ACHN (cell line): ENCODE measurements at regions not wholly inside any gene's neighbourhood (a gene's known extent, or its start where the extent isn't known, plus 50 kb on each side); places are given as distances from the start of the nearest gene placed in this dataset.
"Not testable (repeated sequence)": the region's sequence is repeated elsewhere in the genome, so short reads cannot be mapped to it uniquely, and the experiment has no call there.

Source experiments
- DNase-seq: peaks from one replicate; pipeline ENCODE4 v3.0.0-alpha.2; 2015
- in situ Hi-C: cut with HindIII; loops from 2 replicates; pipeline ENCODE4 v1.10.0; 2017; ENCODE audit warnings: low sequenced_read_pairs, low pct_ligation_motif_present, low pct_unique_long_range_greater_than_20kb

DNA sequence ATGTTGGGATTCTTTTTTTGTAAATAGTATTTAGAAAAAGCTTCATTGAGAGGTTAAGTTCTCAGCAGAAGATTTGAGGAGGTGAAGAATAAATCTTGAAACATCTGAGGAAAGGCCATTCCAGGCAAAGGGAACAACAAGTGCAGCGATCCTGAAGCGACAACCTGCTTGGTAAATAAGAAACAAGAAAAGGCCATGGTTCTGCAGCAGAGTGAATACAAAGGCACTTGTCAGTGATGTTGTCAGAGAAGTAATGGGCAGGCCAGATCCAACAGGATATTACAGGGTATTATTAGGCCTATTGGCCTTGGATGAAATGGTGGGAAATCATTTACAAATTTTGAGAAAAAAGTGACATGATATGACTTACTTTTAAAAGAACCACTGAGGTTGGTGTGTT, 960.0 kb downstream of the PLA2G4A start:
- in situ Hi-C loops: no loop called here
- no peak for DNase-seq

DNA sequence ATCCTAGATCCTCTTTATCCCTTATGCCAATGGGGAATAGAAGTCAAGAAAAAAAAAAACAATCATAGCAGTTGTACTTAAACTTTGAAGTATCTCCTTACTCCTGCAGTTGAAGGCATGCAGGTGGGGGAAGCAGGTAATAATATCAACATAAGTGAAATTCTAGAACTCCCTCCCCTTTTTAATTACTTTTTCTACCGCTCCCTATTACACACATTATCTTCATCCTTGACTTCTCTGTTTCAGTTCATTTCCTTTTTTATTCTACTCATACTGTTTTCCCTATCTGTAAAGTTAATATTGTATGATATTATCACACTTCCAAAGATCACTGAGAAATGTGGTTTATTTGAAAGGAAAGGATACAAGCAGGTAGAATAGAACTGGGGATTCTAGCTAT, 962.0 kb downstream of the PLA2G4A start:
- DNase-seq: no peak
- in situ Hi-C loops: no loop called here

DNA sequence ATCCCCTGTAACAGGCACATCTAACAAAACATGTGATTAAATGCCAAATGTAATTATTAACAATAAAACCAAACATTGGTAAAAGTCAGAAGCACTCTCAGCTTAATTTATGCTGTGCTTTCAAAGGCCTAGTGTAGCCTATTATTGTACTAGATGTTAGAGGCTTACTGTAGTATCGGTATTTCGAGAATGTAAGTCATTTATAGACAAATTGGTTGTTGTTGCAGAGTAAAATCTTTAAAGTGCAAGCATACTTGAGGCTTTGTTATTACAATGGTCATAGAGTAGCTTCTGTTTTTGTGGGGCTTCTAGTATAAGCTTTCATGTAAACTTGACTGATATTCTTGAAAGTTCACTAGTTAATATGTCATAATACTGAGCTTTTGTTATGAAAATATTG, 965.8 kb downstream of the PLA2G4A start:
- in situ Hi-C loops: no loop called here
- no peak for DNase-seq

DNA sequence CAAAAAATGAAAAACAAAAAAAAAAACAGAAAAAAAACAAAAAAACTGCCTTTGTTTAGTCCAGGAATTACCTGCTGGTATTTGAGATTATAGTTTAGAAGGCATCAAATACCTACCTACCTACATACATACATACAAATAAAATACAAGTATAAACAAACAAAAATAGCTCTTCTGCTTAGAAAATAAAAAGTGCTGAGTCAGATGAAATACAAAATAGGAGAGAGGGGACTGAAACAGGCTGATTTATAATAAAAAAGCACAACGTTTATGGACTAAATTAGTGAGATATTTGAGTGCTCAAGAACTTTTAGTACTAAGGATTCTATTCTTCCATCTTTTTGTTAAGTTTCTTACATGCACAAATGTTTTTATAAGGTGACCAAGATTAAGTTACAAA, 980.8 kb downstream of the PLA2G4A start:
- in situ Hi-C loops: no loop called here
- no peak for DNase-seq

DNA sequence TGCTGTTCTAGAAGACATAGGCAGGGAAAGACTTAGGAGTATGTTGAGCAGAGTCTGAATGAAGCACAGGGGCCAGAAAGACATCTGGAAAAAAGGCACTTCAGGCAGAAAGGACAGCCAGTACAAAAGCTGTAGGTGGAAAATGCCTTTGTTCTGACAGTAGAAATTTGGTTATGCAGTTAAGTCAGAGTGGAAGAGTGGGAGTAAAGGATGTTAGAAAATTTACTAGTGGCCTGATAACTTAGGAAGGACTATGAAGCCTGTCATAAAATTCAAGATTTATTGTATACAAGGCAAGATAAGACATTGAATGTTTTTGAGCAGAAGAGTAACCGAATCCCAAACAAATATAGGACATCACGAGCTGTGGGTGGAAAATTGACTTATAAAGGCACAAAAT, 987.9 kb downstream of the PLA2G4A start:
- DNase-seq: no peak
- in situ Hi-C loops: no loop called here

DNA sequence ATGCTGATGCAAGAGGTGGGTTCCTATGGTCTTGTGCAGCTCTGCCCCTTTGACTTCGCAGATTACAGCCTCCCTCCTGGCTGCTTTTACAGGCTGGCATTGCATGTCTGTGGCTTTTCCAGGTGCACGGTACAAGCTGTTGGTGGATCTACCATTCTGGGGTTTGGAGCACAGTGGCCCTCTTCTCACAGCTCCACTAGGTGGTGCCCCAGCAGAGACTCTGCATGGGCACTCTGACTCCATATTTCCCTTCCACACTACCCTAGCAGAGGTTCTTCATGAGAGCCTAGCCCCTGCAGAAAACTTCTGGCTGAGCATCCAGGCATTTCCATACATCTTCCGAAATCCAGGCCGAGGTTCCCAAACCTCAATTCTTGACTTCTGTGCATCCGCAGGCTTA, 989.0 kb downstream of the PLA2G4A start:
- no peak for DNase-seq
- in situ Hi-C loops: no loop called here

DNA sequence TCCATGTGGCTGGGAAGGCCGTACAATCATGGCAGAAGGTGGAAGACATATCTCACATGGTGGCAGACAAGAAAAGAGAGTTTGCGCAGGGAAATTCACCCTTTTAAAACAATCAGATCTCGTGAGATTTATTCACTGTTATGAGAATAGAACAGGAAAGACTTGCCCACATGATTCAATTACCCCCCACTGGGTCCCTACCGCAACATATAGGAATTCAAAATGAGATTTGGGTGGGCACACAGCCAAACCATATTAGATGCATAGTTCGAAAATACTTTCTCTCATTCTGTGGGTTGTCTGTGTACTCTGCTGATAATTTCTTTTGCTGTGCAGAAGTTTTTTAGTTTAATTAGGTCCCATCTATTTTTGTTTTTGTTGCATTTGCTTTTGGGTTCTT, 990.3 kb downstream of the PLA2G4A start:
- DNase-seq: no peak
- in situ Hi-C loops: no loop called here

DNA sequence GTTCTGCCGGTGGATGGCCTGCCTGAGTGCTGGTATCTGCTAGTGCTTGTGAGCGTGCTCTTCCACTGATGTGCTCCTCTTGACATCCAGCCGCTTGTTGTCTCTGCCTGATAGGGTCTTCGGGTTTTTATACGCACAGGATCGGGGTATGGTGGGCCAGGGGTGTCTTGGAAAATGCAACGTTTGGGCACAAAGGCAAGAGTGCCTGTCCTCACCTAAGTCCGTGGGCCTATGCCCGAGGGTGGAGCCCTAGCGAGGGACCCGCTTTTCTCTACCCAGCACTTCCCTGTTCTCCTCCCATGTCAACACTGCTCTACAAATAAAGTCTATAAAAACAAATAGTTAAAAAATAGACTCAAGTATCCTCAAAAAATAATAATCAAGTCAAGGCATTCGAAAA, 1007.8 kb downstream of the PLA2G4A start:
- DNase-seq: no peak
- in situ Hi-C loops: no loop called here

DNA sequence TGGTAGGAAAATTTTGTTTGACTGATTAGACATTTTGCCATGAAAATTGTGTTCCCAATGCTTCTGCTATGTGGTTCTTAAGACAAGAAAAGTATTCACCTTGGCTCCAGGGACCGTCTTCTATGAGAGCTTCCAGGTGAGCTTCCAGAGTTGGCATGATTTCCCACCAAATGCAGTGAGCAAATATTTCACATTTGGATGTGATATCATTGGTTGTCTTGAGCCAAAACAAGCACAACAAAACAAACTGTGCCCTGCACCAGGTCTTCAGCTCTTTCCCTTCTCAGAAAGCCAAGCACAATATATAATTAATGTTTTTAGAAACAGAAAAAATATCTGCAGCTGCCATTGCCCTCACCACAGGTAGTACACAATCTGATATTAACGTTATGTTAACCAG, 1009.0 kb downstream of the PLA2G4A start:
- no peak for DNase-seq
- in situ Hi-C loops: no loop called here

DNA sequence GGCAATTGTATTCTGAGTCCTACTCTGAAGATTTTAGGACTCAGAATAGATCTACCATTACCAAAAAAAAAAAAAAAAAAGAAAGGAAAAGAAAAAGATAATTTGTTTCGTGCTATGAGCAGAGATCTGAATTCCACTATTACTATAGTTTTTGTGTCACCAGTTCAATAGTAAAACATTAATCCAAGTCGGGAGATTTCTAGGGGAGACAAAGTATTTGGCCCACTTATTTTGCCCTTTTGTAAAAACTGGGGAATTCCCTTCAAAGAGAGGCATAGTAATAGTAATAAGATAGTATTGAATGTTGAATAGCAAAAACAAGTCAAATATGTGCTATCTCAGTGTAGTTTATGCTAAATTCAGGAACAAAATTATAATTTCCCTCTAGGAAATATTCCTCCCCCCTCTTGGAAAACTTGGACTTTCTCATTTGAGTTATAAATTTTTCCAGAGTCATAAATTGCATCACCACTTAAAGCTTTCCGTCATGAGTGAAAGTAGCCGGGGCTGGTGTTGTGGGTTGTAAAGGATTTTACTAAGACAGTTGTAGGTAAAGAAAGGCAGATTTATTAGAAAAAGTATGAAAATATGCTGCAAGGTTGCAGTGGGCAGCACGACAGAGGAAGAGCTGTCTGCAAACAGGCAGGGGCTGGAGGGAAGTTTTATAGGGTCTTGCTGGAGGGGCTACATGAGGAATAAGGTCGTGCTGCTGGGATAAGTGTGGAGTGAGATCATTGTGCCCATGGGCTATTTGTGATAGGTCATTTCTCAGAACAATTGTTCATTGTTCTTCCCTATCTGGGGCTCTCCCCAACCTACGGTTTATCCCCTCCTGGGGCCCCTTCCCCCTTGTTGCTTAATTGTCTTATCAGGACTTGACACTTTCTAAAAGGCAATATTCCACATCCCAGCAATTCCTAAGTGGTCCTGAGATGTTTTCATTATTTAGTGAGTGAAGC, 1009.9 kb downstream of the PLA2G4A start:
- in situ Hi-C loops: no loop called here
- no peak for DNase-seq

DNA sequence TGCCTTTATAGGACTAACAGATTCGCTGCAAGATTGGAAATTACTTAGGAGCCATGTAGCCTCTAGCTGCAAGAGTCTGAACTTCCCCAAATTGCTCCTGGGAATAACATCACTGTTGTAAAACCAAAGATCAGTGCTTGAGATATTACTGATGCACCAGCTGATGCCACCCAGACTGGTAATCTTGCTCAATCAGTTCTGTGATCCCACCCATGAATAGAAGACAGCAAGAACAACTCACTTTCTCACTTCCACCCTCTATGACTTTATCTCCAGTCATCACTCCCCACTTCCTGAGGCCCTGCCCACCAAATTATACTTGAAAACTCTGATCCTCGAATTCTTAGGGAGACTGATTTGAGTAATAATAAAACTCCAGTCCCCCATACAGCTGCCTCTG, 1011.1 kb downstream of the PLA2G4A start:
- no peak for DNase-seq

DNA sequence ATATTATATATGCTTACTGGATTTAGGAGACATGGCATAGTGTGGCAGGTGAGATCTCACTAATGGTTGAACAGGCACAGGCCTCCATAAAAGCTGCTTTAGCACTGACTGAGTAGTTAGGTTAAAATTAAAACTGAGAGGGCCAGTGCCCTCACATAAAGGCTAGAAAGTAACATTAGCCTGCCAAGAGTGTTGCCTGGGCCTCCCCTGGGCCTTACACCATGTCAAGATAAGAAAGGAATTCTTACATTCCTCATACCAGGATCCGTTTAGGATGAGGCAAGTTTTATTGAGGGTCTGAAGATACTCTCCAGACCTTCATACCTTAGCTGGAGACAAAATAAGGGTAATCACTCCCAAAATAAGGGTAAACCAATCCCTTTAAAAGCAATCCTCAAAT, 1011.8 kb downstream of the PLA2G4A start:
- no peak for DNase-seq
- in situ Hi-C loops: no loop called here

More for the DNA sequence above, 1011.1 kb downstream of the PLA2G4A start:
- in situ Hi-C loops: no loop called here

DNA sequence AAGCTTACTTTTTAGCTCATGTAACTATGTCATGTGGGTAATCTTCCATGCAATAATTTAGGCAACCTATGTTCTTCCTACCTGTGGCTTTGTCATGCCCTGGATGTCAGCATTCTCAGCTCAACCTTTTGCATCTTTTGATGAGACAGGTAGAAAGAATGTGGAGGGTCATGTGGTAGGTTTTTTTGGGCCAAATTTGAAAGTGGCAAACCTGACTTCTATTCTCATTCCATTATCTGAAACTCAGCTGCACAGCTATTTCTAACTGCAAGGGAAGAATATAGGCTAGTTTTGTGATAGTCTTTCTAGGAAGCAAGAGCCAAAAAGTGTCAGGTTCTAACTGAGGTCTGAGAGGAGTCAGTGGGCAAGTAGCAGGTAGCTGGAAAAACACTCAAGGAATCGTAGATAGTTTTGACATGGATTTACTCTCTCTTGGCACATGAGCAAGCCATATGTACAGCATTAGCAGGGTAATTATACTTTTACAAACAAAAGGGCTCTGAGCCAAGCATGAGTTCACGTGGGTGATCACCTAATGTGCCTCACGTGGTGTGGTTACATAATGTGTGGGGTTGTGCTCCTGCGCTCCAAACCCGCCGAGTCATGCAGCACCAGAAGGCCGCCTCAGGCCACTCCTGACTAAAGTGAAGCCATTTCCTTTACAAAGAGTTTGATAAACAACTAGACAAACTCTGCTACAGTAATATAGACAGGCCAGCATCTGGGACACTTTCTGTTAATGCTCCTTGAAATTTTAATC, 1013.8 kb downstream of the PLA2G4A start:
- DNase-seq: peak; percentile 3
- in situ Hi-C loops: no loop called here

DNA sequence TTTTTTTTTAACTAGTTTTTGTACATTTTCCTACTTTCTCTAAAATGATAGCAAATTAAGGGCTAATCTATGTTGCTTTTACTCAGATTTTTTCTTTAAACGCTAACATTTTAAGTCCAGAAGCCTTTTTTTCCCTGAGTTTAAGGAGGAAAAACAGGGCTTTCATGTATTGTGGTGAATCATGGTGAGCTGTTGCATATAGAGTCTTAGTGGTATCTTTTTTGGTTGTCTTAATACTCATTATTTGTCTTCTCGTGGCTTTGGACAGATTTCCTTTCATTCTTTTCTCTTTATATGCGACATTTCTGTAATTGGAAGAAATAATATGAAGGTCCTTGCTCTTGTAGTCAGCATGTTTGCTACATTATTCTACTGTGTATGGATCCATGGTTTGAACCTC, 1015.6 kb downstream of the PLA2G4A start:
- no peak for DNase-seq
- in situ Hi-C loops: no loop called here

DNA sequence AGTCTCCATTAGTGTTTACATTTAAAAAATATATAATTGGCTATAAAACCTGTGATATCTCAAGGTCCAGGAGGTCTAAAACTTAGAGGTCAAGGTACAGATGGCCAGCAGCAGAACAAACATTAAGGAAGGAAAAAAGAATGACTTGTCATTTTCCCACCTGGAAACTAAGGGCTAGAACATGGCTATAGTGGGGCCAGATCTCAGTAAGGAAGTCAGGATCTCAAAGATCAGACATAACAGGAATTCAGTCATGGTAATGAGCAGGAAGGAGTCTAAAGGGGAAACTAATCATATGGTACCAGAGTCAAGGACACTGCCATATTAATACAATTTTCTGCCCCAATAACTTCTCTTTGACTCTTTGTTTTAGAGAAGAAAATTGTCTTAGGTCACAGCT, 1018.8 kb downstream of the PLA2G4A start:
- in situ Hi-C loops: no loop called here
- no peak for DNase-seq

DNA sequence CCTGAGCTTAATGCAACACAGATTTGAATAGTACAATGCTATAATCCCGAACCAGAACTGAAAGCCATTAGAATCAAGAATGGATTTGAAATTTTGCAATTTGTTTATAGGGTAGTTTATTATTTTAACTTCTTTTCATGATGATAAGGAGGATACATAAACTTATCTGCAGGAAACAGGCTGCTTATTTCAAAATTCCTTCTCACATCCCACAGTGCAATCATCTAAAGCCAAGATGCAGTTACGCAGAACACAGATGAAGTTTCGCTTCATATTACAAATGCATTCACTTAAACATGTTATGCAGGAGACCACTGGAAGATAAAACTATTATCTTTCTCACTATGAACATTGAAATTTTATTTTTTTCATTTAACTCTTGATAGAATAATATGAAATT, 1019.6 kb downstream of the PLA2G4A start:
- no peak for DNase-seq
- in situ Hi-C loops: no loop called here

DNA sequence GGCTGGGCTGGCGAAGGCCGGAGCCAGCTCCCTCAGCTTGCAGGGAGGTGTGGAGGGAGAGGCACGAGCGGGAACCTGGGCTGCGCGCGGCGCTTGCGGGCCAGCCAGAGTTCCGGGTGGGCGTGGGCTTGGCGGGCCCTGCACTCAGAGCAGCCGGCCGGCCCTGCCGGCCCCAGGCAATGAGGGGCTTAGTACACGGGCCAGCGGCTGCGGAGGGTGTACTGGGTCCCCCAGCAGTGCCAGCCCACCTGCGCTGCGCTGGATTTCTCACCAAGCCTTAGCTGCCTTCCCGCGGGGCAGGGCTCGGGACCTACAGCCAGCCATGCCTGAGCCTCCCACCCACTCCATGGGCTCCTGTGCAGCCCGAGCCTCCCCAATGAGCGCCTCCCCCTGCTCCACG, 1021.4 kb downstream of the PLA2G4A start:
- DNase-seq, in situ Hi-C loops: not testable (repeated sequence)

DNA sequence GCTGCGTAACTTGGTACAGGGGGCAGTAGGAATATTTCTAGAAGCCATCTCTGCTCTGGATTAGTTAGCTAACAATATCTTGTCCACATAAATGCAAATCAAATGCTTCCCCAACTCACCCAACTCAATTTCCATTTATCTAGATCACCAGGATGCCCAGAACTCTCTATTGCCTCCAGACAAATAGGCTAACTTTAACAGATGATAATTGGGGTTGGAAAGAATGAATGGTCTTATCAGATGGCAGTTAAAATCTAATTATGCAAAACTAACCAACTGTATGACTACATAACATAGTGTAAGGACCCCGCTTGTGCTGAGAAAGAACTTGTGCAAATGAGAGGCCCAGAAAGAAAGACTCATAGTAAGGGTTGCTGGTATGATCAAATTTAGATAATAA, 1024.8 kb downstream of the PLA2G4A start:
- in situ Hi-C loops: no loop called here
- no peak for DNase-seq

DNA sequence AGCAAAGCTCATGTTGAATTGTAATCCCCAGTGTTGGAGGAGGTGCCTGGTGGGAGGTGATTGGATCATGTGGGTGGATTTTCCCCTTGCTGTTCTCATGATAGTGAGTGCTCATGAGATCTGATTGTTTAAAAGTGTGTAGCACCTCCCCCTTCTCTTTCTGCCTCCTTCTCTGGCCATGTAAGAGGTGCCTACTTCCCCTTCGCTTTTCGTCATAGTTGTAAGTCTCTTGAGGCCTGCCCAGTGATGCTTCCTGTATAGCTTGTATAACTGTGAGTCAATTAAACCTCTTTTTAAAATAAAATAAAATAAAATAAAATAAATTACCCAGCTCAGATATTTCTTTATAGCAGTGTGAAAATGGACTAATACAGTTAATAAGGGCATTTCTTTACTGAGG, 1025.7 kb downstream of the PLA2G4A start:
- in situ Hi-C loops: no loop called here
- no peak for DNase-seq

DNA sequence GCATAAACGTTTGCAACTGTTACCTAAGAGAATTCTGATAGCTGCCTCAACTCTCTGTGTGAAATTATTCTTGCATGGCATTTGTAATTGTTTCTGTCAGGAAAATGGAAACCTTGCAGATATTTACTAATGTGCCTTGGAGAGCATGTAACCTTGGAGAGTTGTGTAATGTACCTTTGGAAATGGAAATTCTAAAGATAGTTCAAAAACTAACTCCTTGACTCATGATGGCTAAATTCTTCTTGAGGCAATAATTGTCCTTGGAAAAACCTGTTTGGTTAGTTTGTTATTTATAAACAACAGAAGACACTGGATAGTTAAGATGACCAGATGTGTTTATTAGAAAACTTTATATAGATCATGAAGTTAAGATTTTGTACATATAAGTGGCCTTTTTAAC, 1033.8 kb downstream of the PLA2G4A start:
- in situ Hi-C loops: no loop called here
- DNase-seq: no peak
